Omental fat pad (tissue), 3 donors: ENCODE measurements at regions not wholly inside any gene's neighbourhood (a gene's known extent, or its start where the extent isn't known, plus 50 kb on each side); places are given as distances from the start of the nearest gene placed in this dataset.

Experiments
- ATAC-seq: fragments of 150-250 bp; one replicate; pipeline ENCODE4 v1.9.1; 2016; ENCODE audit warnings: mild to moderate bottlenecking, moderate library complexity; ENCODE audit not compliant: low FRiP score
- DNase-seq: peaks from one replicate; pipeline ENCODE4 v3.0.0-alpha.2; 2019; ENCODE audit warnings: low spot score
- TF ChIP-seq, protein P1 (sequence below), 3 donors: fragments of 450-650 bp; IDR thresholded peaks; one replicate each; pipeline ENCODE4 v1.5.1; 2016 to 2017; ENCODE audit warnings: antibody characterized with exemption in 3 of 3, mild to moderate bottlenecking in 3 of 3, moderate library complexity in 2 of 3

DNA sequence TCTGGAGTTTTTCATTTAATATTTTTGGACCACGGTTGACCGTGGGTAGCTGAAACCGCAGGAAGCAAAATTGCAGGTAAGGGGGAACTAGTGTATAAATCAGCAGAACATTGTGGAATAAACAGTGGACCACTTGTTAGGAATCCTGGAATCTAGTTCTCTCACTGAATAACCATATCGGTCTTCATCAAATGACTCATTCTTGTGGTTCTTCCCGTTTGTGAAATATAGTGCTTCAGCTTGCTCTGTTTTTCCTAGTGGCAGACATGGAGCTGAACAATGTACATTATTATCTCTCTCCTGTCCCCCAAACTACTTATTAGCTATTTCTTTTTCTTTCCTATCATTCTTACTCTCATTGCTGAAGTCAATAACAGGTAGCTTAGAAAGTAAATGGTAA, 61.9 kb downstream of the HSPA13 start:
- TF ChIP-seq, protein P1, sequence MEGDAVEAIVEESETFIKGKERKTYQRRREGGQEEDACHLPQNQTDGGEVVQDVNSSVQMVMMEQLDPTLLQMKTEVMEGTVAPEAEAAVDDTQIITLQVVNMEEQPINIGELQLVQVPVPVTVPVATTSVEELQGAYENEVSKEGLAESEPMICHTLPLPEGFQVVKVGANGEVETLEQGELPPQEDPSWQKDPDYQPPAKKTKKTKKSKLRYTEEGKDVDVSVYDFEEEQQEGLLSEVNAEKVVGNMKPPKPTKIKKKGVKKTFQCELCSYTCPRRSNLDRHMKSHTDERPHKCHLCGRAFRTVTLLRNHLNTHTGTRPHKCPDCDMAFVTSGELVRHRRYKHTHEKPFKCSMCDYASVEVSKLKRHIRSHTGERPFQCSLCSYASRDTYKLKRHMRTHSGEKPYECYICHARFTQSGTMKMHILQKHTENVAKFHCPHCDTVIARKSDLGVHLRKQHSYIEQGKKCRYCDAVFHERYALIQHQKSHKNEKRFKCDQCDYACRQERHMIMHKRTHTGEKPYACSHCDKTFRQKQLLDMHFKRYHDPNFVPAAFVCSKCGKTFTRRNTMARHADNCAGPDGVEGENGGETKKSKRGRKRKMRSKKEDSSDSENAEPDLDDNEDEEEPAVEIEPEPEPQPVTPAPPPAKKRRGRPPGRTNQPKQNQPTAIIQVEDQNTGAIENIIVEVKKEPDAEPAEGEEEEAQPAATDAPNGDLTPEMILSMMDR (IDR thresholded peaks at IDR 0.05): no peak
- no peak for DNase-seq
- ATAC-seq: no peak

DNA sequence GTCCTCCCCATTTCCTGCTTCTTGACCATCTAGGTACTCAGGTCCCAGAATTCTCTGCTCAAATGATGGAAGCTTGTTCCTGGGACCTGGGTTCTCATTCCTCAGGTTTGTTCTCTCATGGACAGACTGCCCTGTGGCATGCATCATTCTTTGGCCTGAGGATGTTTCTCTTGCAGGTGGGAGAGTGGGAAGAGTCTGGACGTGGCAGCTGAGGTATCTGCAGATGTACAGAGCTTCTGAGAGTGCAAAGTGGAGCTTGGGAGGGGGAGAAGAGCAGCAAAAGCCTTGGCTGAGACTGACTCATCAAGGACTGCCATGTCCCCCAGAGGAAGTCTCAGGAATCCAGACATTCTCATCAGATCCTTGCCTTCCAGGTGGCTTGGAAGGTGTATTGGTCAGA, 63.1 kb downstream of the HSPA13 start:
- TF ChIP-seq, protein P1 (IDR thresholded peaks at IDR 0.05): no peak
- ATAC-seq: no peak
- no peak for DNase-seq

DNA sequence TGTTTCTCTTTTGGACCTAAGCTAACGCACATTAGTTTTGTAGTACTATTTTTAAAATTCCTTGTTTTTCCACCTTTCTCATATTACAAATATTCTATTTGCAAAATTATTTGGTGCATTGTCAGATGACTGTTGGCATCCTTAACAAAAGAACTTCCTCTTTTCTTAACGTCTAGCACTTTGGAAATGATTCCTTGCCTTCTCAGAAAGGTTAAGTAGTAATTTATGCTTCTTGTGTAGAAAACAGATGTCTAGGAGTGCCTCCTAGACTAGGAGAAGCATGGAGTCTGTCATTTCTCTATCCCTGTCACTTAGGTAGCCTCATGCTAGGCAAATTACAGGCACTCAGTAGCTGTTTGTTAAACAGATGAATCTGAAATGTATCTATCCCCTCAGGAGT, 64.4 kb downstream of the HSPA13 start:
- TF ChIP-seq, protein P1 (IDR thresholded peaks at IDR 0.05): no peak
- DNase-seq: no peak
- ATAC-seq: no peak

DNA sequence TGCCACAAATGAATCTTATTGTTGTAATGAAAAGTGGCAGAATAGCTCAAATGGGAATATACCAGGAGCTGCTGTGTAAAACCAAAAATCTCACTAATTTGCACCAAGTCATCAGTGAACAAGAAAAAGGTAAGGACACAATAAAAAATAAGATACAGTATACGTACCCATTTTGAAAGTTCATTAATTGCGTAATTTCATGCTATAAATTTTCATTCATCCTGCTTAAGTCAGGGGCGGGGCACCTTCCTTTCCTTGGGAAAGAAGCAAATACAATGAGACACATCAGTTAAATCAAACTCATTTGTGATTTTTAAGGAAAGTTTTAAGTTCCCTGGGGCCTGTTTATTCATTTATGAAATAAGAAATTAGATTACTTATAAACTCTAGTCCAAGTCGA, 65.4 kb downstream of the HSPA13 start:
- ATAC-seq (no peak), DNase-seq (no peak)
- TF ChIP-seq, protein P1 (IDR thresholded peaks at IDR 0.05): no peak

DNA sequence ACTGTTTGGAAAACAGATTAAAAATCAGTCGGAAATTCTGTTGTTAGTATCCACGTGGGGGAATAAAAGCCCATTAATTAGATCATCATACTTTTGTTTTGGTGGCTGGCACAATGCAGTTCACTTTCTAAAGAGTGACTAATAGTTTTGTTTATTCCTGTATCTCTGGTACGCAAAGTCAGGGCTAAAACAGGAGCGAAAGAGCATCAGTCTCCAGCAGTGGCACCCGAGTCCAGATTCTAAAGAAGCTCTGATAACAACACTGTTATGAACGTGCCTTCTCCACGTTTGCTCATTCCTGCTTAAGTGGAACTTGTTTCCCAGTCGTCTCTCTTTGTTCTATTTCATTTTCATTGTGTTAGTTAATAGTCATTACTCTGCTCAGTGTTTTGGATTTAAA, 69.6 kb downstream of the HSPA13 start:
- TF ChIP-seq, protein P1 (IDR thresholded peaks at IDR 0.05): no peak
- ATAC-seq: no peak
- DNase-seq: no peak

DNA sequence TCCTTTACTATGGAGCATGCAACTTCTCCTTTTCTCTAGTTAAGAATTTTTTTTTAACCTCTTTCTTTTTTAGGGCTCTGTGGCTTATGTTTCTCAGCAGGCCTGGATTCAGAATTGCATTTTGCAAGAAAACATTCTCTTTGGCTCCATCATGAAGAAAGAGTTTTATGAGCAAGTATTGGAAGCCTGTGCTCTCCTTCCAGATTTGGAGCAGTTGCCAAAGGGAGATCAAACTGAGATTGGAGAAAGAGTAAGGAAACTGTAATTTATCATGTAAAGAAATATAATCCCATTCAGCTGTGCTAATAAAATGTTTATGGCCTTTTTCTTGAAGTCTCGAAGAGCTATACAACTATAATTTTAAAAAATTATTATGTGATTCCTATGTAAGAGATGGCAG, 70.1 kb downstream of the HSPA13 start:
- ATAC-seq (no peak), DNase-seq (no peak)
- TF ChIP-seq, protein P1 (IDR thresholded peaks at IDR 0.05): no peak

DNA sequence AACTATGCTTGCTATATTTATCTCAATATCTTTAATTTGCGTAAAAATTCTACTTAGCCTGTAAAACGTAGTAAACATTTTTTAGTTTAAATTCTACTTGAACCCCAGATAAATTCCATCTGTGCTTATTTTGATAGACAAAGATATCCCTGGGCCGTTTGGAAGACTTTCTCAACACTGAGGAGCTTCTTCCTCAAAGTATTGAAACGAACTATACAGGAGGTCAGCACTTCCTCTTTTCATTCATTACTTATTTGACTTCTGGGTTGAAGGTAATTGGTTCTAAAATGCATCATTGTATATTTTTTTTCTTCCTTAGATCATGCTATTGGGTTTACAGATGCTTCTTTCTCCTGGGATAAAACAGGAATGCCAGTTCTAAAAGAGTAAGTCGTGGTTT, 74.7 kb downstream of the HSPA13 start:
- ATAC-seq: no peak
- DNase-seq: no peak
- TF ChIP-seq, protein P1 (IDR thresholded peaks at IDR 0.05): no peak
